WTC11 (cell line): ENCODE measurements at regions not wholly inside any gene's neighbourhood (a gene's known extent, or its start where the extent isn't known, plus 50 kb on each side); places are given as distances from the start of the nearest gene placed in this dataset.

Experiments used
- CREB1 ChIP-seq: sonication (generic); formaldehyde crosslinking; IDR thresholded peaks from 2 replicates; pipeline ENCODE4 v1.8.0; 2023; ENCODE audit warnings: mild to moderate bottlenecking, missing genetic modification reagents
- CREM ChIP-seq: sonication (generic); formaldehyde crosslinking; IDR thresholded peaks from 2 replicates; pipeline ENCODE4 v1.8.1; 2022; ENCODE audit warnings: mild to moderate bottlenecking, missing genetic modification reagents, moderate library complexity
- CTCF ChIP-seq: fragments of 200-600 bp; IDR thresholded peaks from 2 replicates; pipeline ENCODE4 v1.8.0; 2022; ENCODE audit warnings: antibody characterized with exemption
- SP1 ChIP-seq: sonication (generic); formaldehyde crosslinking; conservative IDR thresholded peaks from 2 replicates; pipeline ENCODE4 v1.8.1; 2022; ENCODE audit warnings: missing genetic modification reagents
- ZNF121 ChIP-seq: sonication (generic); formaldehyde crosslinking; IDR thresholded peaks from 2 replicates; pipeline ENCODE4 v1.8.0; 2023; ENCODE audit warnings: missing genetic modification reagents

DNA sequence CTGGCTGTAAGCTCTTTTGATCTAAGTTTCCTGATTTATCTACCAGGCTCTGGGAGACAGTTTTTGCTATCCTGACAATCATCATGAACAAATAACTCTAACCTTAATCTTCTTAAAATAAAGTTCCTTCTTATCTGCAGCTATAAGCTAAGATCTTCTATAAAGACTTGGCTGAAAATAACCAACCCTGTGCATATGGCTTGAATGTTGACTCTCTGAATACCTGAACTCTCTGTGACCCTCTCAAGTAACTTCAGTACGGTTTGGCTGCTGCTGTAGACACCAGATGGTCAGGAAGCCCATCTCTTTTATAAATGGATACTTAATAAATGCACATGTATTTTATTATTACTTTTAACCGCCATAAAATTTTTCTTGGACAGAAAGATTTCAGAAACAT, 412.4 kb upstream of the CBLB start:
- TF ChIP-seq CREM (CRISPR knock-in tag) (no peak), CREB1 (CRISPR knock-in tag) (no peak), CTCF (no peak), SP1 (CRISPR knock-in tag) (no peak), ZNF121 (CRISPR knock-in tag) (no peak)
